ENCODE measurements at regions not wholly inside any gene's neighbourhood (a gene's known extent, or its start where the extent isn't known, plus 50 kb on each side); places are given as distances from the start of the nearest gene placed in this dataset.

- DNase-seq = no peak
- TF ChIP-seq CTCF (IDR thresholded peaks at IDR 0.05; ENCODE audit: unreplicated experiment) = no peak
- intact Hi-C loops (cut with micrococcal nuclease; ENCODE audit: unreplicated experiment) = no loop called here
- Mint-ChIP-seq H3K4me1 (ENCODE audit: low read depth, unreplicated experiment) (no peaks in the 10 kb centered on the region), H3K4me3 (ENCODE audit: low read depth, unreplicated experiment) (no peak overlapping the region), H3K27ac (ENCODE audit: unreplicated experiment) (no peak overlapping the region), H3K27me3 (ENCODE audit: unreplicated experiment) (no peaks in the 10 kb centered on the region), H3K36me3 (ENCODE audit: insufficient read depth, unreplicated experiment) (no peaks in the 10 kb centered on the region), H3K9me3 (ENCODE audit: low read depth, unreplicated experiment) (no peaks in the 10 kb centered on the region)
- no TSS peak for BruUV-seq (replicated peaks)
- CTCF ChIA-PET = no interaction called here
These were observed 207.5 kb downstream of the SPTSSA start for GRCh38 chr14:34254571-34254970.

- no peak overlapping the region for H3K4me3 Mint-ChIP-seq (ENCODE audit: low read depth, unreplicated experiment)
- intact Hi-C loops (cut with micrococcal nuclease; ENCODE audit: unreplicated experiment) = no loop called here
- H3K27me3 Mint-ChIP-seq (ENCODE audit: unreplicated experiment) = no peaks in the 10 kb centered on the region
- no TSS peak for BruUV-seq (replicated peaks)
- CTCF ChIA-PET = no interaction called here
- H3K36me3 Mint-ChIP-seq (ENCODE audit: insufficient read depth, unreplicated experiment) = no peaks in the 10 kb centered on the region
- DNase-seq = no peak
- no peaks in the 10 kb centered on the region for H3K9me3 Mint-ChIP-seq (ENCODE audit: low read depth, unreplicated experiment)
- H3K4me1 Mint-ChIP-seq (ENCODE audit: low read depth, unreplicated experiment) = no peaks in the 10 kb centered on the region
- no peak overlapping the region for H3K27ac Mint-ChIP-seq (ENCODE audit: unreplicated experiment)
- TF ChIP-seq CTCF (IDR thresholded peaks at IDR 0.05; ENCODE audit: unreplicated experiment) = no peak
These were observed 208.0 kb downstream of the SPTSSA start for GRCh38 chr14:34254031-34254430.

GRCh38 chr14:34252227-34252626 is 209.8 kb downstream of the SPTSSA start:
- BruUV-seq (replicated peaks) = no TSS peak
- DNase-seq = no peak
- H3K36me3 Mint-ChIP-seq (ENCODE audit: insufficient read depth, unreplicated experiment) = no peaks in the 10 kb centered on the region
- H3K9me3 Mint-ChIP-seq (ENCODE audit: low read depth, unreplicated experiment) = no peaks in the 10 kb centered on the region
- no peak for TF ChIP-seq CTCF (IDR thresholded peaks at IDR 0.05; ENCODE audit: unreplicated experiment)
- intact Hi-C loops (cut with micrococcal nuclease; ENCODE audit: unreplicated experiment) = no loop called here
- CTCF ChIA-PET = no interaction called here
- H3K27me3 Mint-ChIP-seq (ENCODE audit: unreplicated experiment) = no peaks in the 10 kb centered on the region
- H3K4me3 Mint-ChIP-seq (ENCODE audit: low read depth, unreplicated experiment) = no peak overlapping the region
- no peak overlapping the region for H3K27ac Mint-ChIP-seq (ENCODE audit: unreplicated experiment)
- no peaks in the 10 kb centered on the region for H3K4me1 Mint-ChIP-seq (ENCODE audit: low read depth, unreplicated experiment)

- no peak for TF ChIP-seq CTCF (IDR thresholded peaks at IDR 0.05; ENCODE audit: unreplicated experiment)
- no TSS peak for BruUV-seq (replicated peaks)
- H3K9me3 Mint-ChIP-seq (ENCODE audit: low read depth, unreplicated experiment) = no peaks in the 10 kb centered on the region
- DNase-seq = no peak
- no peaks in the 10 kb centered on the region for H3K27me3 Mint-ChIP-seq (ENCODE audit: unreplicated experiment)
- H3K27ac Mint-ChIP-seq (ENCODE audit: unreplicated experiment) = no peak overlapping the region
- H3K4me1 Mint-ChIP-seq (ENCODE audit: low read depth, unreplicated experiment) = no peaks in the 10 kb centered on the region
- no peak overlapping the region for H3K4me3 Mint-ChIP-seq (ENCODE audit: low read depth, unreplicated experiment)
- CTCF ChIA-PET = no interaction called here
- intact Hi-C loops (cut with micrococcal nuclease; ENCODE audit: unreplicated experiment) = no loop called here
- no peaks in the 10 kb centered on the region for H3K36me3 Mint-ChIP-seq (ENCODE audit: insufficient read depth, unreplicated experiment)
These were observed 210.4 kb downstream of the SPTSSA start for GRCh38 chr14:34251662-34252061.

- CTCF ChIA-PET = no interaction called here
- H3K36me3 Mint-ChIP-seq (ENCODE audit: insufficient read depth, unreplicated experiment) = no peaks in the 10 kb centered on the region
- H3K27ac Mint-ChIP-seq (ENCODE audit: unreplicated experiment) = no peak overlapping the region
- DNase-seq = no peak
- no TSS peak for BruUV-seq (replicated peaks)
- no peak for TF ChIP-seq CTCF (IDR thresholded peaks at IDR 0.05; ENCODE audit: unreplicated experiment)
- intact Hi-C loops (cut with micrococcal nuclease; ENCODE audit: unreplicated experiment) = no loop called here
- no peak overlapping the region for H3K4me3 Mint-ChIP-seq (ENCODE audit: low read depth, unreplicated experiment)
- H3K4me1 Mint-ChIP-seq (ENCODE audit: low read depth, unreplicated experiment) = no peaks in the 10 kb centered on the region
- H3K9me3 Mint-ChIP-seq (ENCODE audit: low read depth, unreplicated experiment) = no peaks in the 10 kb centered on the region
- H3K27me3 Mint-ChIP-seq (ENCODE audit: unreplicated experiment) = no peaks in the 10 kb centered on the region
These were observed 211.1 kb downstream of the SPTSSA start for GRCh38 chr14:34250959-34251358.

Data from Calu3 (cell line).